Transverse colon (tissue), 4 donors: ENCODE measurements at regions not wholly inside any gene's neighbourhood (a gene's known extent, or its start where the extent isn't known, plus 50 kb on each side); places are given as distances from the start of the nearest gene placed in this dataset.

Experiments
- DNase-seq: peaks from one replicate; pipeline ENCODE4 v3.0.0-alpha.2; 2019
- H3K27ac ChIP-seq, 4 donors: fragments of 200-600 bp; sonication (generic); 2 replicates each; pipeline ENCODE4 v1.5.1; 2016 to 2018; ENCODE audit warnings: inconsistent platforms in 4 of 4
- H3K27me3 ChIP-seq: fragments of 200-600 bp; sonication (generic); 2 replicates; pipeline ENCODE4 v1.5.1; 2017; ENCODE audit warnings: inconsistent platforms
- H3K36me3 ChIP-seq, 4 donors: fragments of 200-600 bp; sonication (generic); 2 replicates each; pipeline ENCODE4 v1.5.1; 2017 to 2019; ENCODE audit warnings: inconsistent platforms in 4 of 4
- H3K4me1 ChIP-seq, 4 donors: fragments of 200-600 bp; sonication (generic); 2 replicates each; pipeline ENCODE4 v1.5.1; 2017 to 2020; ENCODE audit warnings: inconsistent platforms in 4 of 4
- H3K4me3 ChIP-seq, 4 donors: fragments of 200-600 bp; sonication (generic); 1 replicate in 1 of 4; 2 replicates in 3 of 4; pipeline versions ENCODE4 v1.5.1 to v1.6.1; 2017 to 2019; ENCODE audit warnings: inconsistent platforms in 4 of 4
- H3K9me3 ChIP-seq, 2 donors: fragments of 200-600 bp; sonication (generic); 2 replicates each; pipeline ENCODE4 v1.5.1; 2017 to 2019; ENCODE audit warnings: inconsistent platforms in 2 of 2
- EP300 ChIP-seq: sonication (generic); formaldehyde crosslinking; IDR thresholded peaks from one replicate; pipeline ENCODE4 v1.6.1; 2017; ENCODE audit warnings: antibody characterized with exemption, low read depth
- POLR2A ChIP-seq: fragments of 450-650 bp; IDR thresholded peaks from one replicate; pipeline ENCODE4 v1.6.1; 2016; ENCODE audit warnings: antibody characterized with exemption, mild to moderate bottlenecking, moderate library complexity
- POLR2AphosphoS5 ChIP-seq, 3 donors: sonication (generic); formaldehyde crosslinking; IDR thresholded peaks; one replicate each; pipeline ENCODE4 v1.6.1; 2016; ENCODE audit warnings: antibody characterized with exemption in 3 of 3
- WGBS, 2 donors: methylation state at CpG; one replicate each; pipeline ENCODE4 v1.1.5; 2018; ENCODE audit warnings: low coverage in 1 of 2; 5-methylcytosine and 5-hydroxymethylcytosine counted together
- in situ Hi-C, 4 donors: fragments of 200-750 bp; cut with MboI; loops; one replicate each; pipeline versions ENCODE4 v1.15.0 to v1.15.1; 2017; ENCODE audit warnings: low sequenced_read_pairs in 3 of 4, low pct_ligation_motif_present in 1 of 4, low pct_unique_long_range_greater_than_20kb in 1 of 4
- intact Hi-C: fragments of 100-400 bp; cut with DNase I; formaldehyde crosslinking; loops from one replicate; pipeline ENCODE4 v1.15.1; 2023; ENCODE audit warnings: low total_unique reads
- TF ChIP-seq, protein P1 (sequence below), 5 experiments: fragments of 200-600 bp in 3 of 5; fragments of 450-650 bp in 2 of 5; sonication (generic) in 3 of 5; IDR thresholded peaks; 1 replicate in 2 of 5; 2 replicates in 3 of 5; pipeline ENCODE4 v1.5.1; 2016 to 2017; ENCODE audit warnings: antibody characterized with exemption in 5 of 5, inconsistent platforms in 3 of 5, mild to moderate bottlenecking in 2 of 5, moderate library complexity in 1 of 5

DNA sequence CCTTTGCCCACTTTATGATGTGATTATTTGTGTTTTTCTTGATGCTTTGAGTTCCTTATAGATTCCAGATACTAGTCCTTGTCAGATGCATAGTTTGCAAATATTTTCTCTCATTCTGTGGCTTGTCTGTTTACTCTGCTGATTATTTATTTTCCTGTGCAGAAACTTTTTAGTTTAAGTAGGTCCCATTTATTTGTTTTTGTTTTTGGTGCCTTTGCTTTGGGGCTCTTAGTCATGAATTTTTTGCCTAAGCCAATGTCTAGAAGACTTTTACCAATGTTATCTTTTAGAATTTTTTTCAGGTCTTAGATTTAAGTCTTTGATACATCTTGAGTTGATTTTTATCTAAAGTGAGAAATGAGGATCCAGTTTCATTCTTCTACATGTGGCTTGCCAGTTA lies 667.3 kb downstream of the SLC16A7 start:
- in situ Hi-C loops, result no loop called here
- Histone ChIP-seq H3K4me1 (no peaks in the 10 kb centered on the region), H3K4me3 (no peak overlapping the region), H3K27me3 (no peaks in the 10 kb centered on the region), H3K9me3 (no peaks in the 10 kb centered on the region), H3K27ac (no peak overlapping the region), H3K36me3 (no peaks in the 10 kb centered on the region)
- DNase-seq, result no peak
- intact Hi-C loops, result no loop called here
- TF ChIP-seq POLR2A, result no peak
- TF ChIP-seq EP300, result no peak
- TF ChIP-seq, protein P1, sequence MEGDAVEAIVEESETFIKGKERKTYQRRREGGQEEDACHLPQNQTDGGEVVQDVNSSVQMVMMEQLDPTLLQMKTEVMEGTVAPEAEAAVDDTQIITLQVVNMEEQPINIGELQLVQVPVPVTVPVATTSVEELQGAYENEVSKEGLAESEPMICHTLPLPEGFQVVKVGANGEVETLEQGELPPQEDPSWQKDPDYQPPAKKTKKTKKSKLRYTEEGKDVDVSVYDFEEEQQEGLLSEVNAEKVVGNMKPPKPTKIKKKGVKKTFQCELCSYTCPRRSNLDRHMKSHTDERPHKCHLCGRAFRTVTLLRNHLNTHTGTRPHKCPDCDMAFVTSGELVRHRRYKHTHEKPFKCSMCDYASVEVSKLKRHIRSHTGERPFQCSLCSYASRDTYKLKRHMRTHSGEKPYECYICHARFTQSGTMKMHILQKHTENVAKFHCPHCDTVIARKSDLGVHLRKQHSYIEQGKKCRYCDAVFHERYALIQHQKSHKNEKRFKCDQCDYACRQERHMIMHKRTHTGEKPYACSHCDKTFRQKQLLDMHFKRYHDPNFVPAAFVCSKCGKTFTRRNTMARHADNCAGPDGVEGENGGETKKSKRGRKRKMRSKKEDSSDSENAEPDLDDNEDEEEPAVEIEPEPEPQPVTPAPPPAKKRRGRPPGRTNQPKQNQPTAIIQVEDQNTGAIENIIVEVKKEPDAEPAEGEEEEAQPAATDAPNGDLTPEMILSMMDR (IDR thresholded peaks at IDR 0.05), result no peak
- no peak for TF ChIP-seq POLR2AphosphoS5 (IDR thresholded peaks at IDR 0.05)

DNA sequence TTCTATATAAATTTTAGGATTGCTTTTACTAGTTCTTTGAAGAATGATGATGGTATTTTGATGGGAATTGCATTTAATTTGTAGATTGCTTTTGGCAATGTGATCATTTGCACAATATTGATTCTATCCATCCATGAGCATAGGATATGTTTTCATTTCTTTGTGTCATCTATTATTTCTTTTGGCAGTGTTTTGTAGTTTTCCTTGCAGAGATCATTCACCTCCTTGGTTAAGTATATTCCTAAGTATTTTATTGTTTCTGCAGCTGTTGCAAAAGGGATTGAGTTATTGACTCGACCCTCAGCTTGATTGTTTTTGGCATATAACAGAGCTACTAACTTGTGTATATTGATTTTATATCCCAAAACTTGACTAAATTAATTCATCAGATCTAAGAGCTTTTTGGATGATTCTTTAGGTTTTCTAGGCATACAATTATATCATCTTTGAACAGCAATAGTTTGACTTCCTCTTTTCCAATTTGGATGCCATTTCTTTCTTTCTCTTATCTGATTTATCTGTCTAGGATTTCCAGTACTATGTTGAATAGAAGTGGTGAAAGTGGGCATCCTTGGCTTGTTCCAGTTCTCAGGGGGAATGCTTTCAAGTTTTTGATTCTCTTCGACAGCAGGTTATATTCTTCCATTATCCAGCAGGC lies 668.1 kb downstream of the SLC16A7 start:
- H3K36me3 ChIP-seq, result no peaks in the 10 kb centered on the region
- 71 to 79% methylated on average over 2 of the region's 2 CpGs for WGBS, 2 donors
- in situ Hi-C loops (no loop called here), intact Hi-C loops (no loop called here)
- H3K27ac ChIP-seq, result no peak overlapping the region
- H3K27me3 ChIP-seq, result no peaks in the 10 kb centered on the region
- H3K9me3 ChIP-seq, result no peaks in the 10 kb centered on the region
- DNase-seq, result no peak
- H3K4me1 ChIP-seq, result no peaks in the 10 kb centered on the region
- H3K4me3 ChIP-seq, result no peak overlapping the region
- no peak for TF ChIP-seq POLR2A
- no peak for TF ChIP-seq POLR2AphosphoS5 (IDR thresholded peaks at IDR 0.05)
- TF ChIP-seq, protein P1 (IDR thresholded peaks at IDR 0.05), result no peak
- no peak for TF ChIP-seq EP300

GRCh38 chr12:60265741-60266140 lies 669.9 kb downstream of the SLC16A7 start:
- Histone ChIP-seq H3K27ac (no peak overlapping the region), H3K9me3 (no peaks in the 10 kb centered on the region), H3K4me3 (no peak overlapping the region), H3K36me3 (no peaks in the 10 kb centered on the region), H3K4me1 (no peaks in the 10 kb centered on the region), H3K27me3 (no peaks in the 10 kb centered on the region)
- TF ChIP-seq POLR2AphosphoS5 (IDR thresholded peaks at IDR 0.05), result no peak
- no peak for TF ChIP-seq POLR2A
- TF ChIP-seq, protein P1 (IDR thresholded peaks at IDR 0.05), result no peak
- TF ChIP-seq EP300, result no peak
- no peak for DNase-seq
- intact Hi-C loops (no loop called here), in situ Hi-C loops (no loop called here)
- 38 to 51% methylated on average over 1 of the region's 1 CpG for WGBS, 2 donors

DNA sequence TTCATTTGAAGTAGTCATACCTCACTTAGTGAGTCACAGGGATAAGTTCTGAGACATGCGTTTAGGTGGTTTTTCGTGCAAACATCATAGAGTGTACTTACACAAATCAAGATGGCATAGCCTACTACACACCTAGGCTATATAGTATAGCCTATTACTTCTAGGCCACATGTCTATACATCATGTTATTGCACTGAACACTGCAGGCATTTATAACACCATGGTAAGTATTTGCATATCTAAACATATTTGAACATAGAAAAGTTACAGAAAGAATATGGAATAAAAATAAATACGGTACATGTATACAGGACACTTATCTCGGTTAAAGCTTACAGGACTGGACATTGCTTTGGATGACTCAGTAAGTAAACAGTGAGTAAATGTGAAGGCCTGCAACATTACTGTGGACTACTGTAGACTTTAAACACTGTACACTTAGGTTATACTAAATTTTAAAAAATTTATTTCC lies 670.6 kb downstream of the SLC16A7 start:
- intact Hi-C loops (no loop called here), in situ Hi-C loops (no loop called here)
- no peaks in the 10 kb centered on the region for H3K9me3 ChIP-seq
- no peaks in the 10 kb centered on the region for H3K27me3 ChIP-seq
- 51 to 66% methylated on average over 4 of the region's 4 CpGs for WGBS, 2 donors
- no peak overlapping the region for H3K4me3 ChIP-seq
- no peaks in the 10 kb centered on the region for H3K4me1 ChIP-seq
- H3K27ac ChIP-seq, result no peak overlapping the region
- TF ChIP-seq, protein P1 (IDR thresholded peaks at IDR 0.05), result no peak
- no peak for TF ChIP-seq EP300
- no peak for TF ChIP-seq POLR2AphosphoS5 (IDR thresholded peaks at IDR 0.05)
- no peak for TF ChIP-seq POLR2A
- no peaks in the 10 kb centered on the region for H3K36me3 ChIP-seq
- DNase-seq, result no peak
